CD14-positive monocyte (primary cell): ENCODE measurements at regions not wholly inside any gene's neighbourhood (a gene's known extent, or its start where the extent isn't known, plus 50 kb on each side); places are given as distances from the start of the nearest gene placed in this dataset.

Experiments
- DNase-seq, 3 donors: peaks; one replicate each; pipeline ENCODE4 v3.0.0-alpha.2; 2011 to 2022
- H2AFZ ChIP-seq: 2 replicates; pipeline ENCODE4 v1.6.0; 2012; ENCODE audit warnings: mild to moderate bottlenecking, low read depth, low read length, inconsistent platforms; ENCODE audit not compliant: insufficient read depth, poor library complexity, severe bottlenecking
- H3K27ac ChIP-seq, 2 donors: 1 replicate in 1 of 2; 2 replicates in 1 of 2; pipeline ENCODE4 v1.5.1; 2012 to 2013; ENCODE audit warnings: low read length in 2 of 2, control low read depth in 1 of 2, inconsistent platforms in 1 of 2, low read depth in 1 of 2, mild to moderate bottlenecking in 1 of 2
- H3K27me3 ChIP-seq, 2 donors: one replicate each; pipeline versions ENCODE4 v1.6.0 to v1.6.1; 2011 to 2013; ENCODE audit warnings: low read length in 2 of 2; ENCODE audit not compliant: control insufficient read depth in 2 of 2, insufficient read depth in 2 of 2
- H3K36me3 ChIP-seq, 2 donors: replicated peaks in 1 of 2; 1 replicate in 1 of 2; 2 replicates in 1 of 2; pipeline versions ENCODE4 v1.5.1 to v1.6.1; 2012 to 2013; ENCODE audit warnings: low read length in 2 of 2, control low read depth in 1 of 2, inconsistent platforms in 1 of 2, mild to moderate bottlenecking in 1 of 2; ENCODE audit not compliant: insufficient read depth in 2 of 2, control insufficient read depth in 1 of 2
- H3K4me1 ChIP-seq, 2 donors: 1 replicate in 1 of 2; 2 replicates in 1 of 2; pipeline versions ENCODE4 v1.5.1 to v1.6.1; 2012 to 2013; ENCODE audit warnings: low read length in 2 of 2, control low read depth in 1 of 2, inconsistent platforms in 1 of 2, mild to moderate bottlenecking in 1 of 2, moderate library complexity in 1 of 2; ENCODE audit not compliant: insufficient read depth in 2 of 2, control insufficient read depth in 1 of 2
- H3K4me2 ChIP-seq: replicated peaks from 2 replicates; pipeline ENCODE3; 2012; ENCODE audit warnings: low read length, moderate library complexity, mild to moderate bottlenecking; ENCODE audit not compliant: poor library complexity, severe bottlenecking; ENCODE audit errors: extremely low read depth
- H3K4me3 ChIP-seq, 3 experiments: fragments of 200-600 bp in 1 of 3; sonication (generic) in 1 of 3; replicated peaks in 1 of 3; 1 replicate in 2 of 3; 2 replicates in 1 of 3; pipeline ENCODE4 v1.5.1; 2011 to 2013; ENCODE audit warnings: low read length in 3 of 3, mild to moderate bottlenecking in 3 of 3, control low read depth in 2 of 3, low read depth in 2 of 3, inconsistent platforms in 1 of 3, moderate library complexity in 1 of 3
- H3K79me2 ChIP-seq: 2 replicates; pipeline ENCODE4 v1.6.0; 2012; ENCODE audit warnings: mild to moderate bottlenecking, control low read depth, inconsistent platforms, low read length, moderate library complexity; ENCODE audit not compliant: insufficient read depth
- H3K9ac ChIP-seq: 2 replicates; pipeline ENCODE4 v1.6.0; 2017; ENCODE audit warnings: low read length, mild to moderate bottlenecking; ENCODE audit not compliant: insufficient read depth, poor library complexity, severe bottlenecking
- H3K9me3 ChIP-seq, 2 donors: replicated peaks in 1 of 2; 1 replicate in 1 of 2; 2 replicates in 1 of 2; pipeline versions ENCODE4 v1.5.1 to v1.6.1; 2012 to 2013; ENCODE audit warnings: low read length in 2 of 2, control low read depth in 1 of 2; ENCODE audit not compliant: control insufficient read depth in 1 of 2, insufficient read depth in 1 of 2
- H4K20me1 ChIP-seq: 2 replicates; pipeline ENCODE4 v1.6.0; 2012; ENCODE audit warnings: mild to moderate bottlenecking, low read length, control low read depth, moderate library complexity; ENCODE audit not compliant: insufficient read depth
- H3K27ac Mint-ChIP-seq, 7 donors: one replicate each; pipeline ENCODE4 v1.8.0; 2020; ENCODE audit warnings: mild to moderate bottlenecking in 7 of 7, mixed read lengths in 7 of 7, moderate library complexity in 6 of 7, inconsistent platforms in 2 of 7
- H3K27me3 Mint-ChIP-seq, 3 donors: one replicate each; pipeline ENCODE4 v1.8.0; 2021 to 2022; ENCODE audit warnings: low read depth in 3 of 3, mild to moderate bottlenecking in 3 of 3, mixed read lengths in 3 of 3, moderate library complexity in 3 of 3, inconsistent platforms in 1 of 3
- H3K36me3 Mint-ChIP-seq, 2 donors: one replicate each; pipeline ENCODE4 v1.8.0; 2020; ENCODE audit warnings: mixed read lengths in 2 of 2, inconsistent platforms in 1 of 2, mild to moderate bottlenecking in 1 of 2
- H3K4me1 Mint-ChIP-seq: one replicate; pipeline ENCODE4 v1.8.0; 2020; ENCODE audit warnings: mild to moderate bottlenecking, mixed read lengths
- H3K4me3 Mint-ChIP-seq, 2 donors: one replicate each; pipeline ENCODE4 v1.8.0; 2020; ENCODE audit warnings: mild to moderate bottlenecking in 2 of 2, mixed read lengths in 2 of 2, moderate library complexity in 1 of 2
- H3K9me3 Mint-ChIP-seq, 7 donors: one replicate each; pipeline ENCODE4 v1.8.0; 2020 to 2022; ENCODE audit warnings: mixed read lengths in 7 of 7, mild to moderate bottlenecking in 6 of 7, moderate library complexity in 6 of 7, inconsistent platforms in 2 of 7
- CTCF ChIP-seq: fragments of 200-600 bp; IDR thresholded peaks from one replicate; pipeline ENCODE4 v1.8.0; 2022; ENCODE audit warnings: antibody characterized with exemption, mild to moderate bottlenecking
- WGBS: methylation state at CpG from one replicate; pipeline ENCODE4 v1.1.5; 2013; ENCODE audit warnings: missing lambda C conversion rate; ENCODE audit not compliant: insufficient coverage; 5-methylcytosine and 5-hydroxymethylcytosine counted together
- intact Hi-C, 2 donors: fragments of 100-400 bp; cut with micrococcal nuclease; formaldehyde crosslinking; loops; one replicate each; pipeline versions ENCODE4 v1.15.0 to v1.15.1; 2023

- Histone ChIP-seq H3K27ac (no peak overlapping the region), H3K9ac (no peak overlapping the region), H3K9me3 (no peaks in the 10 kb centered on the region), H3K4me3 (no peak overlapping the region), H4K20me1 (no peaks in the 10 kb centered on the region), H3K4me1 (peaks cover 2 to 9% of the 10 kb centered on the region in 2 donors), H2AFZ (no peak overlapping the region), H3K27me3 (peaks cover 37 to 48% of the 10 kb centered on the region in 2 donors), H3K36me3 (no peaks in the 10 kb centered on the region), H3K79me2 (no peaks in the 10 kb centered on the region), H3K4me2 (no peak overlapping the region)
- no peak for DNase-seq
- intact Hi-C loops: loop anchor here (5.0 to 10.0 kb wide), 2 partner anchors 85 to 112 kb away; no protein-coding TSS in a partner anchor
- Mint-ChIP-seq H3K36me3 (peaks cover 3% of the 10 kb centered on the region in 2 donors), H3K4me3 (peak overlapping the region in 1 of 2 donors; percentile 72), H3K27me3 (peaks cover 51 to 61% (median 59%) of the 10 kb centered on the region in 3 donors), H3K27ac (peak overlapping the region in 1 of 7 donors; percentile 64), H3K9me3 (peaks cover 0 to 10% (median 4%) of the 10 kb centered on the region in 7 donors), H3K4me1 (peaks cover 7% of the 10 kb centered on the region)
- 83% methylated on average over 11 of the region's 12 CpGs for WGBS
- no peak for TF ChIP-seq CTCF
Measured at GRCh38 chr14:103186909-103187586, 63.8 kb downstream of the TNFAIP2 start.

- Histone ChIP-seq H3K27ac (no peak overlapping the region), H3K4me1 (peaks cover 2 to 9% of the 10 kb centered on the region in 2 donors), H3K9ac (no peak overlapping the region), H2AFZ (no peak overlapping the region), H4K20me1 (no peaks in the 10 kb centered on the region), H3K4me3 (no peak overlapping the region), H3K36me3 (no peaks in the 10 kb centered on the region), H3K79me2 (no peaks in the 10 kb centered on the region), H3K27me3 (peaks cover 37 to 48% of the 10 kb centered on the region in 2 donors), H3K4me2 (no peak overlapping the region), H3K9me3 (no peaks in the 10 kb centered on the region)
- no peak for TF ChIP-seq CTCF
- Mint-ChIP-seq H3K4me3 (peak overlapping the region in 1 of 2 donors; percentile 79), H3K36me3 (peaks cover 3% of the 10 kb centered on the region in 2 donors), H3K27me3 (peaks cover 52 to 64% (median 59%) of the 10 kb centered on the region in 3 donors), H3K9me3 (peaks cover 4 to 13% (median 8%) of the 10 kb centered on the region in 7 donors), H3K4me1 (peaks cover 9% of the 10 kb centered on the region), H3K27ac (peak overlapping the region in 1 of 7 donors; percentile 57)
- DNase-seq: no peak
- WGBS: 94% methylated on average over 3 of the region's 4 CpGs
- intact Hi-C loops: loop anchor here (5.0 to 10.0 kb wide), 2 partner anchors 86 to 113 kb away; no protein-coding TSS in a partner anchor
Measured at GRCh38 chr14:103187911-103188310, 64.7 kb downstream of the TNFAIP2 start.
